ENCODE measurements at regions not wholly inside any gene's neighbourhood (a gene's known extent, or its start where the extent isn't known, plus 50 kb on each side); places are given as distances from the start of the nearest gene placed in this dataset.

DNA sequence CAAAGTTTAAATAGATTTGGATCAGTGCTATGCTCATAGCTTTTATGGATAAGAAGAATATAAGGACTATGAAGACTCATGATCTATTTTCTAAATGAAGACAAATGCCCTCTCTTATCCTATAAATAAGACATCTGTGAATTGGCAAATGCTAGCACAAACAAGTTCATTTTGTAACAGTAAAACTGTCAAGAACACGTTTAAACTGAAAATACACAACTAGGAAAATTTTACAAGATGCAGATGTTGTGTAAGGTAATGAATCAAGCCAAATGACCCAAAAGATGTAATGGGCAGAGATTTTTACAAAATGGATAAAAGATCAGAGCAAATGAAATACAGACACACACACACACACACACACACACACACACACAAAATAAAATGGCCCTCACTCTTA lies 180.5 kb downstream of the MOXD1 start:
- TF ChIP-seq POLR2AphosphoS5 (IDR thresholded peaks at IDR 0.05; ENCODE audit: insufficient read depth in 1 of 2, low read depth in 1 of 2) (no peak), CTCF (IDR thresholded peaks at IDR 0.05) (no peak)

Measured in vagina (tissue), 2 donors.